Muscle of leg (tissue), 3 donors: ENCODE measurements at regions not wholly inside any gene's neighbourhood (a gene's known extent, or its start where the extent isn't known, plus 50 kb on each side); places are given as distances from the start of the nearest gene placed in this dataset.

Experiments
- DNase-seq: peaks from one replicate; pipeline ENCODE4 v3.0.0; 2013
- H3K27ac ChIP-seq: one replicate; pipeline ENCODE4 v1.5.1; 2013; ENCODE audit warnings: mild to moderate bottlenecking, low read length, control low read depth
- H3K27me3 ChIP-seq: one replicate; pipeline ENCODE4 v1.6.1; 2013; ENCODE audit warnings: low read length; ENCODE audit not compliant: control insufficient read depth, insufficient read depth
- H3K36me3 ChIP-seq: one replicate; pipeline ENCODE4 v1.6.1; 2013; ENCODE audit warnings: low read length; ENCODE audit not compliant: control insufficient read depth, insufficient read depth
- H3K4me1 ChIP-seq: one replicate; pipeline ENCODE4 v1.6.1; 2013; ENCODE audit warnings: low read length; ENCODE audit not compliant: control insufficient read depth, insufficient read depth
- H3K4me3 ChIP-seq: one replicate; pipeline ENCODE4 v1.5.1; 2013; ENCODE audit warnings: low read length, control low read depth
- H3K9me3 ChIP-seq: replicated peaks from 2 replicates; pipeline ENCODE4 v1.6.1; 2013; ENCODE audit warnings: low read depth, low read length; ENCODE audit not compliant: control insufficient read depth
- WGBS: methylation state at CpG from one replicate; pipeline ENCODE4 v1.1.5; 2013; ENCODE audit warnings: missing lambda C conversion rate; ENCODE audit not compliant: insufficient coverage; 5-methylcytosine and 5-hydroxymethylcytosine counted together

DNA sequence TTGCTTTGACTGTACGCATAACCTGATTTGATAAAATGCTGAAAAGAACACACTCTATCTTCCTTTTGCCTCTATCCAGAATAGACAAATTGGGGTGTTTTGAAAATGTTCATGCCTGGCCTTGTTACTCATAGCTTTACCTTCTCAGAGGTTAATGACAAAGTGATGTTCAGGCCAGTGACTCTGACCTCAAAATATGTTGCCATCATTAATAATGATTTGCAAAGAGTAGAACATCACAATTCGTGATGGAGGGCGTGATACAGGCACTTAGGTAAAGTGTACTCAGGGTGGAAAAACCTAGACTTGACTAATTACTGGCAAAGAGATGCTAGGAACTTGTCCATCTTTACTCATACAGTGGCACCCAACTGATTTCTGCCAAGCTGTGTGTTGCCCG is 656.6 kb upstream of the SOX9 start:
- Histone ChIP-seq H3K4me1 (no peaks in the 10 kb centered on the region), H3K4me3 (no peak overlapping the region), H3K27ac (no peak overlapping the region), H3K9me3 (no peaks in the 10 kb centered on the region), H3K36me3 (no peaks in the 10 kb centered on the region), H3K27me3 (no peaks in the 10 kb centered on the region)
- no peak for DNase-seq
- 50% methylated on average over 1 of the region's 4 CpGs for WGBS

DNA sequence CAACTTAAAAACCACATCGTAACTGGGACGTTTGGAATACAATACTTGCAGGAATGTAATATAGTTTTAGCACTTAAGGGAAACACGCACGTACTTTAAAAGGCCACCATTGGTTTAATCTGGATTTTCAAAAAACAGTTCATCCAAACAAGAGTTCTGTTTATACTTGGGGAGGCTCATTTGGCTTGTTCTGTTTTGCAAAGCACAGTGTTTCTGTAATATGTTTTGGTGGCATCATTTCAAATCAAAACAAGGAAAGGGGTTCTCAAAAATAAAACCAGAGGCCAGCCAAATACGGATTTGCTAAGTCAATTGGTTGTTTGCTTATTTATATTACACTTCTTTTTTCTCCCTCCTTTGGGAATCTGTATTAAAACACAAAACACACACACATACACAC is 656.1 kb upstream of the SOX9 start:
- Histone ChIP-seq H3K9me3 (no peaks in the 10 kb centered on the region), H3K4me1 (no peaks in the 10 kb centered on the region), H3K36me3 (no peaks in the 10 kb centered on the region), H3K27me3 (no peaks in the 10 kb centered on the region), H3K4me3 (no peak overlapping the region), H3K27ac (no peak overlapping the region)
- no peak for DNase-seq
- WGBS: no CpG with 5 or more reads among the region's 5 CpGs

DNA sequence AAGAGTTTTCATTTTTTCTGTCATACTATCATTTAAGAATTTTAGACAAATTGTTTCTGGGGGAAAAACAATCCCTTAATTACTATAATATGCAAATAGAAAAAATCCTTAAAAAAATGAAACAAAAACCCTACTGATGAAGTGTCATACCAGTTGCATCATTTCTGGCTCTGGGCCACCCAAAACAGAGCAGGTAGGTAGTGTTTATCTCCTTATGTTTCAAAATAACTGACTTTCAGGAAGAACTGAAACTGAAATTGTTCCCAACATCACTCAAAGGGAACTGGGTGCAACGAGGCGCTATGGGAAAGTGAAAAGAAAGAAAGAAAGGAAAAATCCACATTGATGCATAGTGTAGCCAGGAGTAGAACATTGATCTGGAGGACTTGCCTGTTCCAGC is 653.1 kb upstream of the SOX9 start:
- Histone ChIP-seq H3K9me3 (no peaks in the 10 kb centered on the region), H3K36me3 (no peaks in the 10 kb centered on the region), H3K4me1 (no peaks in the 10 kb centered on the region), H3K27ac (no peak overlapping the region), H3K4me3 (no peak overlapping the region), H3K27me3 (no peaks in the 10 kb centered on the region)
- WGBS: 83% methylated on average over 2 of the region's 2 CpGs
- DNase-seq: no peak

DNA sequence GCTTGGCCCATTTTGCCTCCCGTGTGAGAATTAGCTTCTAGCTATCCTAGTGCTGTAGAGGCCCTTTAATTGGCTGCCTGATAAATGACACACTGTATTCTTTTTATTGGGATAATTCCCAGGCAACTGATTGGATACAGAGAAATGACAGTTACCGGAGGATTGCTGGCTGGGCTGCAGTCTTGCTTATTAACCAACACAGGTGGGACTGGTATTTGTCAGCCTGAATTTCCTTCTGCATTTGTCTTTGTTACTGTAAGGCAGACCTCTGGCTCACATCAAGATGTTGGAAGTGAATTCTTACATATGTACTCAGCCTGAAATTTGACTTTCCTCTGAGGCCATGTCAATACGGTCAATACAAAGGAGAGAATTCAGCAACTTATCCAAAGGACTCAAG is 650.8 kb upstream of the SOX9 start:
- no peak overlapping the region for H3K27ac ChIP-seq
- H3K4me3 ChIP-seq: no peak overlapping the region
- H3K4me1 ChIP-seq: no peaks in the 10 kb centered on the region
- no peaks in the 10 kb centered on the region for H3K9me3 ChIP-seq
- no peak for DNase-seq
- 25% methylated on average over 1 of the region's 3 CpGs for WGBS
- H3K36me3 ChIP-seq: no peaks in the 10 kb centered on the region
- H3K27me3 ChIP-seq: no peaks in the 10 kb centered on the region

DNA sequence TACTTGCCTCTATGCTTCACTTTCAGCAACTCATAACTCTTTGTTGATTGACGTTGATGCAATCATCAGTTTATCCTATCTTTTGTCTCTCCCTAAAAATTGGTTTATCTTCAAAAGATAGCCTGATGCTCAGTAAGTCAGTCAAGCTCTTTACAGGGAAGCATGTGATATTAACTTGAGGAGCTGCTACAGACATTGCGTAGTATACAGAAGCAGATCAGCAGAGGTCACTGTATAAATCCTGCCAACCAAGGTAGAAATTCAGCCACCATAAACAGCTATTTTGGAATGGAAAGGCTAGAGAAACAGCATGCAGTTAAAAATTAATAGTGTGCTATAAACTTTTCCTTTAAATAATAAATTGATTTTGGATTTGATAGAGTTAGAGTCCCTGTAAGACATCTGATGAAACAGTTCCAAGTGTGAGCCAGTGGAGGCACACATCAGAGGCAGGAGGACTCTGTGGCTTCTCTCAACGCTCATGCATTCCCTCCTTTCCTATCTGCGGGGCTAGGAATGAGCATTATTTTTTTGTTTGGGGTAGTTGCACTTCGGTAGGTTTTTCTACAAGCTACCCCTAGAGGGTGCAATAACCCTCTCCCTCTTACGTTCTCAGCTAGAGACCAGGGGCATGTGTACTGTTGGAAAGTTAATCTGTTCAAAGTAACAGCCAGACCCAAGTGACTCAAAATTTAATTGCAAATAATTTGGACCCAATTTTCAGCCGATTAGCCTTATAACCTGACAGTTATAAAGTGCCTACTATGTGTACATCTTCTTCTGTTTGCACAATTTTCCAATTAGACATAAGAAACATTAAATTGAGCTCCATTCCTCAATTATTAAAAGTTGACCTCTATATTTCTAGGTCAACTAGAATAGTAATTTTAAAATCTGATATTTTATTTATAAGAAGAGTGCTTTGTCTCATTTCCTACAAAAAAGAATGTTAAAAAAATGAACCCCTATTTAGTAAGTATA is 647.7 kb upstream of the SOX9 start:
- Histone ChIP-seq H3K4me3 (no peak overlapping the region), H3K27me3 (no peaks in the 10 kb centered on the region), H3K4me1 (no peaks in the 10 kb centered on the region), H3K27ac (no peak overlapping the region), H3K9me3 (no peaks in the 10 kb centered on the region), H3K36me3 (no peaks in the 10 kb centered on the region)
- DNase-seq: peak; percentile 33
- no CpG with 5 or more reads among the region's 7 CpGs for WGBS

DNA sequence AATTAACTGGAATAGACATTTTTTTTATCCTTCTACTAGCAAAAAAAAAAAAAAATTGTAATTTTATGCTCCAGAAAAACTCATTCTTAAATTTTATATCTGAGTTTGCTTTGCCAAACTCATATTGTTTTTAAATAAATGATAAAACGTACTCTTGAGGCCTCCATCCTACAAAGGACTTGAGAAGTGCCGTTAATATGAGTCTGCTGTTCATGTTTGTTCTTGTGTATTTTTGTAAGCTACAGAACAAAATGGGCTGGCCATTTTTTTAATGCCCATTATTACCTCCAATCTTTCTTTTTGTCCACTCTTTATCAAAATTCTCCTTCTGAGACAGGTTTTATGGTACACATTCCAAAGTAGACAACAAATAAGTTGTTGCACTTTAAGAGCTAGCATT is 643.5 kb upstream of the SOX9 start:
- H3K4me1 ChIP-seq: no peaks in the 10 kb centered on the region
- no peaks in the 10 kb centered on the region for H3K9me3 ChIP-seq
- no CpG with 5 or more reads among the region's 2 CpGs for WGBS
- H3K4me3 ChIP-seq: no peak overlapping the region
- H3K36me3 ChIP-seq: no peaks in the 10 kb centered on the region
- no peak overlapping the region for H3K27ac ChIP-seq
- H3K27me3 ChIP-seq: no peaks in the 10 kb centered on the region
- no peak for DNase-seq

DNA sequence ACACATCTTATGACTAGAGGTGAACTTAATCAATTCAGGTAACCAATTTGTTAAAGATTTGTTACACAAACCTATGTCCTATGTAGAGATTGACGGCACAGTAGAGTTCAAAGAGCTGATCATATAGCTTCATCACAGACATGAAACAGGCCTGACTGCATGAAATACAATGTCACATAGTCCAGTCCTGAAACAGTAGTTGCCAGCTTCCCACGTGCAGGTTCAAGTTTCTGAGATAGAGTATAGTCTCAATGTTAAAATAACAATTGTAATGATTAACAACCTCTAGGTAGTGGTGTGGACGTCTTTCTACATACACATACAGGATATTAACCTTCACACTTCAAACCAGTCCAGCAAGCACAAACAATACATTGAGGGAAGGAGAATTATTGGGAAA is 640.7 kb upstream of the SOX9 start:
- H3K27ac ChIP-seq: no peak overlapping the region
- no peaks in the 10 kb centered on the region for H3K36me3 ChIP-seq
- no peaks in the 10 kb centered on the region for H3K27me3 ChIP-seq
- DNase-seq: no peak
- H3K9me3 ChIP-seq: no peaks in the 10 kb centered on the region
- no CpG with 5 or more reads among the region's 3 CpGs for WGBS
- H3K4me3 ChIP-seq: no peak overlapping the region
- H3K4me1 ChIP-seq: no peaks in the 10 kb centered on the region

DNA sequence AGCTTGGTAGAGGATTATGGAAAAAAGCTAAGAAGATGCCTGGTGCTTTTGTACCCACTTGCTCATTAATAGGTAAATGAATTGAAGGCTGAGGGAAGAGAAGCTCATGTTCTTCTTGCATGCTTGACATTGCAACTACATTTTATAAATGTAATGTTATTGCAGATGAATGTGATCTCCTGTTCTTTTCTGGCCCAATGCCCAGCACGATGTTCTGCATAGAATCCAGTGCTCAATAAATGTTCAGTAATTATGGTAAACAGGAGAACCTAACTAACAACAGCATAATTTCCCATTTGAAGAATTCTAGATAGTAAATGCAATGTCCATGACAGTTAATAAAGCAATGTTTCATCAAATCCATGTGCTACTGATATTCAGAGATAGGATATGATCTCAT is 638.2 kb upstream of the SOX9 start:
- H3K27ac ChIP-seq: no peak overlapping the region
- no CpG with 5 or more reads among the region's 1 CpG for WGBS
- no peaks in the 10 kb centered on the region for H3K27me3 ChIP-seq
- no peaks in the 10 kb centered on the region for H3K4me1 ChIP-seq
- H3K9me3 ChIP-seq: no peaks in the 10 kb centered on the region
- DNase-seq: peak; percentile 31
- H3K4me3 ChIP-seq: no peak overlapping the region
- H3K36me3 ChIP-seq: no peaks in the 10 kb centered on the region

DNA sequence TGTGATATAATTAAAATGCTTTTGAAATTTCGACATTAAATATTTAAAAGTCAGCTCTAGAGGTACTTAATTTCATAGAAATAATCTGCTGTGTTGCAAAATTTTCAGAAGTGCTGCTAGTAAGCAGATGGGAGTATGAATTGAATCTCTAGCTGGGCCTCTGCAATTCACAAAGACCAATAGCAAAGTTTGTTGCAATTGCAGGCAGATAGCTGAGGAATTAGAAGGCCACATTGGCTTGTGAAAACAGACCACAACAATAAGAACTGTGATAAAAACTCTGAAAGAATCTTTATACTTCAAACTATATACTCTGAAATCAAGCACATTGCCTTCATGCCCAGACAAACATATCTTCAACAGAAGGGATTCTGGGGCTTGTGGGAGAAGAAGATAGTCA is 636.3 kb upstream of the SOX9 start:
- Histone ChIP-seq H3K4me3 (no peak overlapping the region), H3K27ac (no peak overlapping the region), H3K36me3 (no peaks in the 10 kb centered on the region), H3K27me3 (no peaks in the 10 kb centered on the region), H3K9me3 (no peaks in the 10 kb centered on the region), H3K4me1 (no peaks in the 10 kb centered on the region)
- no peak for DNase-seq
- no CpG with 5 or more reads among the region's 1 CpG for WGBS

DNA sequence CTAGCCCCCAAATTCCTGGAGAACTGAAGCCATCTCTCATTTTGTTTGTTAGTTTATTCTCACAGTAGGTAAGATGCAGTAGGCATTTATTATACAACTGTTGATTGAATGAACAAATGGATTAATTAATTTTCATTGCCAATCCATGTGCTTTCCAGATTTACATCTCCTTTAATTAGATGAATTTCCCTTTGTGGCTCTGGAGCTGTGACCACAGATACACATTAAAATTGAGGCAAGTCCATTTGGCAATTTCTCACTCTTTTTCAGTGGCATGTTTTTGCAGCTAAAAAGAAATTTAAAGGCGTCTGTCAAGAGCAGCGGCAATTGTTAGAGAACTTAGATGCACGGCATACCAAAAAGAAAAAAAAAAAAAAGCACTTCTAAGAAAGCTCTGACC is 635.4 kb upstream of the SOX9 start:
- no peak overlapping the region for H3K27ac ChIP-seq
- H3K4me3 ChIP-seq: no peak overlapping the region
- no peaks in the 10 kb centered on the region for H3K36me3 ChIP-seq
- H3K9me3 ChIP-seq: no peaks in the 10 kb centered on the region
- no peaks in the 10 kb centered on the region for H3K4me1 ChIP-seq
- 93% methylated on average over 3 of the region's 3 CpGs for WGBS
- no peak for DNase-seq
- no peaks in the 10 kb centered on the region for H3K27me3 ChIP-seq

DNA sequence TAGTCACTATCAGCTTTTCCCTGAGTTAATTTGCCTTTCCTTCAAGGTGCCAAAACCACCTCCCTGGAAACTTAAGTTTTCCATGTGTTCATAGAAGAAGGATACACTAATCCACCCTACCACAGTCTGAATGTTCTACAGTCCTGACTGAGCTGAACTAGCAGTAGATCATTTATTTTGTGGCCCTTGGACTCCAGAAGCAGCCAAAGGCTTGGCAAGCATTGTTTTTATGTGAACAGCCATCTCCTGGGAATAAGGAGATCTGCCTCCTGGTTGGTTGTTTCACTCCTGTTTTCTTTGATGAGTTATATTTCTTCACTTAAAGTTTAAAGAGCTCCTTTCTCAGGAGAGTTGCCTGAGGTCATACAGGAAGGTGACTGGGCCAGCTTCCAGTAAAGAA is 634.6 kb upstream of the SOX9 start:
- Histone ChIP-seq H3K4me3 (no peak overlapping the region), H3K27me3 (no peaks in the 10 kb centered on the region), H3K27ac (no peak overlapping the region), H3K9me3 (no peaks in the 10 kb centered on the region), H3K36me3 (no peaks in the 10 kb centered on the region), H3K4me1 (no peaks in the 10 kb centered on the region)
- no peak for DNase-seq
